Gastrocnemius medialis (tissue), 4 donors: ENCODE measurements at regions not wholly inside any gene's neighbourhood (a gene's known extent, or its start where the extent isn't known, plus 50 kb on each side); places are given as distances from the start of the nearest gene placed in this dataset.

Experiments
- ATAC-seq, 2 donors: fragments of 150-250 bp; one replicate each; pipeline ENCODE4 v1.9.1; 2016
- DNase-seq, 2 donors: peaks; one replicate each; pipeline ENCODE4 v3.0.0-alpha.2; 2019
- H3K27ac ChIP-seq, 4 donors: fragments of 200-600 bp; sonication (generic); 1 replicate in 1 of 4; 2 replicates in 3 of 4; pipeline ENCODE4 v1.5.1; 2016 to 2018; ENCODE audit warnings: mild to moderate bottlenecking in 2 of 4, moderate library complexity in 1 of 4
- H3K27me3 ChIP-seq, 3 donors: fragments of 200-600 bp; sonication (generic) in 2 of 3; 1 replicate in 1 of 3; 2 replicates in 2 of 3; pipeline versions ENCODE4 v1.5.1 to v1.6.0; 2016 to 2019; ENCODE audit warnings: mild to moderate bottlenecking in 1 of 3, moderate library complexity in 1 of 3
- H3K36me3 ChIP-seq, 2 donors: fragments of 200-600 bp; sonication (generic) in 1 of 2; one replicate each; pipeline ENCODE4 v1.5.1; 2017 to 2018
- H3K4me1 ChIP-seq, 2 donors: fragments of 200-600 bp; sonication (generic) in 1 of 2; one replicate each; pipeline ENCODE4 v1.5.1; 2016 to 2017; ENCODE audit warnings: mild to moderate bottlenecking in 2 of 2
- H3K4me3 ChIP-seq, 4 donors: fragments of 200-600 bp; sonication (generic) in 3 of 4; 1 replicate in 1 of 4; 2 replicates in 3 of 4; pipeline ENCODE4 v1.5.1; 2016 to 2019; ENCODE audit warnings: mild to moderate bottlenecking in 2 of 4
- H3K9me3 ChIP-seq, 3 donors: fragments of 200-600 bp; sonication (generic) in 2 of 3; 1 replicate in 1 of 3; 2 replicates in 2 of 3; pipeline ENCODE4 v1.5.1; 2016 to 2019
- CTCF ChIP-seq, 5 experiments: fragments of 450-650 bp in 3 of 5; fragments of 200-600 bp in 2 of 5; sonication (generic) in 2 of 5; IDR thresholded peaks in 4 of 5; conservative IDR thresholded peaks in 1 of 5; 1 replicate in 4 of 5; 2 replicates in 1 of 5; pipeline ENCODE4 v1.5.1; 2016 to 2019; ENCODE audit warnings: antibody characterized with exemption in 5 of 5, mild to moderate bottlenecking in 3 of 5, moderate library complexity in 3 of 5
- POLR2A ChIP-seq, 2 donors: fragments of 450-650 bp; IDR thresholded peaks; one replicate each; pipeline ENCODE4 v1.6.1; 2017; ENCODE audit warnings: antibody characterized with exemption in 2 of 2, mild to moderate bottlenecking in 2 of 2, moderate library complexity in 2 of 2
- in situ Hi-C, 4 donors: fragments of 200-750 bp; cut with MboI; loops; one replicate each; pipeline versions ENCODE4 v1.15.0 to v1.8.0; 2017; ENCODE audit warnings: low sequenced_read_pairs in 4 of 4
- intact Hi-C: fragments of 100-400 bp; cut with DNase I; formaldehyde crosslinking; loops from one replicate; pipeline ENCODE4 v1.15.1; 2023; ENCODE audit warnings: low total_unique reads

GRCh38 chr19:30999726-31000125 is 349.5 kb downstream of the TSHZ3 start:
- in situ Hi-C loops (no loop called here), intact Hi-C loops (no loop called here)
- Histone ChIP-seq H3K36me3 (no peaks in the 10 kb centered on the region), H3K27me3 (no peaks in the 10 kb centered on the region), H3K27ac (no peak overlapping the region), H3K4me3 (no peak overlapping the region), H3K4me1 (no peaks in the 10 kb centered on the region), H3K9me3 (no peaks in the 10 kb centered on the region)
- ATAC-seq = no peak
- TF ChIP-seq CTCF (IDR thresholded peaks at IDR 0.05 in 4 of 5, conservative IDR thresholded peaks at IDR 0.05 in 1 of 5) (no peak), POLR2A (IDR thresholded peaks at IDR 0.05) (no peak)
- DNase-seq = no peak

- no peaks in the 10 kb centered on the region for H3K9me3 ChIP-seq
- intact Hi-C loops (no loop called here), in situ Hi-C loops (no loop called here)
- H3K36me3 ChIP-seq = no peaks in the 10 kb centered on the region
- H3K27me3 ChIP-seq = no peaks in the 10 kb centered on the region
- H3K4me1 ChIP-seq = no peaks in the 10 kb centered on the region
- DNase-seq (no peak), ATAC-seq (no peak)
- no peak overlapping the region for H3K4me3 ChIP-seq
- TF ChIP-seq POLR2A (IDR thresholded peaks at IDR 0.05) = no peak
- no peak for TF ChIP-seq CTCF (IDR thresholded peaks at IDR 0.05 in 4 of 5, conservative IDR thresholded peaks at IDR 0.05 in 1 of 5)
- H3K27ac ChIP-seq = no peak overlapping the region
These were observed 352.0 kb downstream of the TSHZ3 start for GRCh38 chr19:30997222-30997621.

- ATAC-seq = no peak
- no peak for DNase-seq
- no peaks in the 10 kb centered on the region for H3K4me1 ChIP-seq
These were observed 370.6 kb downstream of the TSHZ3 start for GRCh38 chr19:30978639-30979038.

GRCh38 chr19:30969591-30969990 is 379.6 kb downstream of the TSHZ3 start:
- no peaks in the 10 kb centered on the region for H3K36me3 ChIP-seq
- TF ChIP-seq POLR2A (IDR thresholded peaks at IDR 0.05) (no peak), CTCF (IDR thresholded peaks at IDR 0.05 in 4 of 5, conservative IDR thresholded peaks at IDR 0.05 in 1 of 5) (no peak)
- intact Hi-C loops (no loop called here), in situ Hi-C loops (no loop called here)
- no peaks in the 10 kb centered on the region for H3K4me1 ChIP-seq
- no peak overlapping the region for H3K4me3 ChIP-seq
- ATAC-seq = no peak
- no peak overlapping the region for H3K27ac ChIP-seq
- H3K27me3 ChIP-seq = no peaks in the 10 kb centered on the region
- H3K9me3 ChIP-seq = no peaks in the 10 kb centered on the region
- DNase-seq = no peak

More at GRCh38 chr19:30978639-30979038, 370.6 kb downstream of the TSHZ3 start:
- no peak overlapping the region for H3K4me3 ChIP-seq
- no peaks in the 10 kb centered on the region for H3K36me3 ChIP-seq
- H3K27me3 ChIP-seq = no peaks in the 10 kb centered on the region
- no peaks in the 10 kb centered on the region for H3K9me3 ChIP-seq
- intact Hi-C loops = no loop called here
- H3K27ac ChIP-seq = no peak overlapping the region
- no peak for TF ChIP-seq POLR2A (IDR thresholded peaks at IDR 0.05)
- TF ChIP-seq CTCF (IDR thresholded peaks at IDR 0.05 in 4 of 5, conservative IDR thresholded peaks at IDR 0.05 in 1 of 5) = no peak
- in situ Hi-C loops = no loop called here

GRCh38 chr19:30968841-30969399 is 380.3 kb downstream of the TSHZ3 start:
- intact Hi-C loops = no loop called here
- H3K9me3 ChIP-seq = no peaks in the 10 kb centered on the region
- in situ Hi-C loops = no loop called here

More at GRCh38 chr19:30968841-30969399, 380.3 kb downstream of the TSHZ3 start:
- no peak for ATAC-seq
- Histone ChIP-seq H3K4me1 (no peaks in the 10 kb centered on the region), H3K27me3 (no peaks in the 10 kb centered on the region), H3K4me3 (no peak overlapping the region), H3K27ac (no peak overlapping the region), H3K36me3 (no peaks in the 10 kb centered on the region)
- no peak for TF ChIP-seq CTCF (IDR thresholded peaks at IDR 0.05 in 4 of 5, conservative IDR thresholded peaks at IDR 0.05 in 1 of 5)
- no peak for TF ChIP-seq POLR2A (IDR thresholded peaks at IDR 0.05)
- no peak for DNase-seq
